GM18505 (cell line): ENCODE measurements at regions not wholly inside any gene's neighbourhood (a gene's known extent, or its start where the extent isn't known, plus 50 kb on each side); places are given as distances from the start of the nearest gene placed in this dataset.

Experiments used
- ATAC-seq: cut with Tn5 transposase; IDR thresholded peaks from one replicate; pipeline ENCODE4 v1.9.1; 2021; ENCODE audit not compliant: unreplicated experiment
- POLR2A ChIP-seq: IDR thresholded peaks from 4 replicates; pipeline ENCODE4 v1.6.1; 2011; ENCODE audit warnings: borderline replicate concordance; ENCODE audit not compliant: insufficient read depth, insufficient read length; ENCODE audit errors: extremely low read depth

- TF ChIP-seq POLR2A = no peak
- peak; percentile 68 for ATAC-seq
Observed at GRCh38 chr5:61625681-61626621, 293.9 kb downstream of the ZSWIM6 start.

GRCh38 chr5:61626639-61627282 is 294.7 kb downstream of the ZSWIM6 start:
- no peak for ATAC-seq
- TF ChIP-seq POLR2A = no peak

GRCh38 chr5:61627531-61627930 is 295.5 kb downstream of the ZSWIM6 start:
- TF ChIP-seq POLR2A = no peak
- ATAC-seq = no peak

GRCh38 chr5:61630908-61631307 is 298.9 kb downstream of the ZSWIM6 start:
- ATAC-seq = no peak
- TF ChIP-seq POLR2A = no peak

GRCh38 chr5:61631438-61631941 is 299.4 kb downstream of the ZSWIM6 start:
- no peak for TF ChIP-seq POLR2A
- no peak for ATAC-seq

- no peak for ATAC-seq
- no peak for TF ChIP-seq POLR2A
Observed at GRCh38 chr5:61632064-61632463, 300.0 kb downstream of the ZSWIM6 start.

- no peak for TF ChIP-seq POLR2A
- ATAC-seq = no peak
Observed at GRCh38 chr5:61635271-61635670, 303.2 kb downstream of the ZSWIM6 start.

- no peak for TF ChIP-seq POLR2A
- no peak for ATAC-seq
Observed at GRCh38 chr5:61637566-61637965, 305.5 kb downstream of the ZSWIM6 start.

GRCh38 chr5:61638476-61638875 is 306.4 kb downstream of the ZSWIM6 start:
- no peak for TF ChIP-seq POLR2A
- no peak for ATAC-seq

- ATAC-seq = no peak
- no peak for TF ChIP-seq POLR2A
Observed at GRCh38 chr5:61640179-61641021, 308.3 kb downstream of the ZSWIM6 start.

- no peak for ATAC-seq
- TF ChIP-seq POLR2A = no peak
Observed at GRCh38 chr5:61641748-61642565, 309.9 kb downstream of the ZSWIM6 start.

GRCh38 chr5:61647672-61648071 is 315.6 kb downstream of the ZSWIM6 start:
- no peak for TF ChIP-seq POLR2A
- ATAC-seq = no peak
